Amniotic epithelial cell (primary cell): ENCODE measurements at regions not wholly inside any gene's neighbourhood (a gene's known extent, or its start where the extent isn't known, plus 50 kb on each side); places are given as distances from the start of the nearest gene placed in this dataset.
"Not testable (repeated sequence)": the region's sequence is repeated elsewhere in the genome, so short reads cannot be mapped to it uniquely, and the experiment has no call there.

Experiments
- DNase-seq: peaks from one replicate; pipeline ENCODE4 v3.0.0-alpha.2; 2010; ENCODE audit warnings: low read depth

- no peak for DNase-seq
These were observed 1354.6 kb upstream of the NRXN1 start for GRCh38 chr2:52386433-52387030.

- DNase-seq, result no peak
These were observed 1351.6 kb upstream of the NRXN1 start for GRCh38 chr2:52383541-52383940.

DNA sequence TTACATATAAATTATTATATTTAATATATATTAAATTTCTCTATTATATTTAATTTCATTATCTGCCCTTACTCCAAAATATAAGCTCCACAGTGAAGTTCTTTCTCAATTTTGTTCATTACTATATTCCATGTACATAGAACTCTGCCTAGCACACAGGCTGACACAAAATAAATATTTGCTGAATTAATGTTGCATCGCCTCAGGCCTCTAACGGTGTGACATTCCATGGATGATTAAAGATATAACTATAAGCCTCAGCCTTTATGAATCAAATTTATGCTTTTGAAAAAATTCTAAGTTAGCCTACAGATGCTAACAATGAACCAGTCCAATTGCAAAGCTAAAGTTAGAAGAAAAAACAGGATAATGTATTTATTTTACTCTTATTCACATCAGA is 1337.2 kb upstream of the NRXN1 start:
- DNase-seq, result no peak

DNA sequence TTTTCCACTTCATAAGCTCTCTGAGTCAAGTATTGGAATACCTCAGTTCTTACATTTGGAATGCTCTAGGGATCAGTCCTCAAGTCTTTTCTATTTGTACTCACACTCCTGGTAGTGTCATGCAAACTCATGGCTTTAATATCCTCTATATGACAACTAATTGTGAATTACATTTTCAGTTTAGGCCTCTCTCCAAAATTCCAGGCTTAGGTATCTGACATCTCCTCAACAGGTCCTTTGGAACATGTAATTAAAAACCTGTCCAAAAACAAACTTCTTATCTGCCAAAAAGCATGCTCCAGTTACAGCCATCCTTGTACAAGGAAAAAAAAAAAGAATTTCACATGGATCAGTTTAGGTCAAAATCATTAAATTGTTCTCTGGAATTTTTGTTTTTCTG is 1336.2 kb upstream of the NRXN1 start:
- no peak for DNase-seq

DNA sequence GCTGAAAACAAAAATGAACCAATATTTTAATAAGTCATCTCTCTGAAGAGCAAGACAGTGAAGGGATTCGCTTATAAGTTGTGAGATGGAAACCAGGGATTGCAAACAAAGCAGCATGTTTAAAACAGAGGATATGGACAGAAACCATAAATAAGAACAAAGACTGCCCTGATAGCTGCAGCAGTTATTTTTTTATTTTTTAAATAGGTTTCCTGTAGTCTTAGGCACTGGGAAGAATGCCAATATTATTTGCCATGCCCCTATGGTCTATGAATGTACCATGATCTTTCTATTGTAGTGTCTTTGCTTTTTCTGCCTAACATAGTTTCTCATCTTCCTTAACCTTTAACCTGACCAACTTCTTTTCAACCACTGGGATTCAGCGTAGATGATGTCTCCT is 1334.0 kb upstream of the NRXN1 start:
- no peak for DNase-seq

GRCh38 chr2:52356556-52356955 is 1324.6 kb upstream of the NRXN1 start:
- peak; percentile 14 for DNase-seq

- no peak for DNase-seq
These were observed 1315.4 kb upstream of the NRXN1 start for GRCh38 chr2:52347292-52347691.

- DNase-seq, result no peak
These were observed 1313.7 kb upstream of the NRXN1 start for GRCh38 chr2:52345676-52346075.

DNA sequence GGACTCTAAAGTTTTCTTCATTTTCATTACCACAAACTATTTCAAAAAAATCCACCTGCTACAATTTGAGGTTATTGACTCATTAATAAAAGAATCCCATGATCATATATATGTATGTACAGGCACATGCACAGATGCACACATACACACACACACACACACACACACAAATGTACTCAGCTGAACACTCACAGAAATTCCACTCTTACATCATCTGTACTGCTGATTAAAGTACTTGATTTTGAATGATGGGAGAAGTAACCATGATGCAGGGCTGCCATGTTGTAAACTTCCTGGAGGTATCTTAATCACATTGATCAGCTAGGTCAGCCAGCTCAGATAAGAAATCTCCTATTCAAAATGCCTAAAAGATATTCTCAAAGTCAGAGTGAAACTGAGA is 1313.2 kb upstream of the NRXN1 start:
- DNase-seq, result peak; percentile 52

DNA sequence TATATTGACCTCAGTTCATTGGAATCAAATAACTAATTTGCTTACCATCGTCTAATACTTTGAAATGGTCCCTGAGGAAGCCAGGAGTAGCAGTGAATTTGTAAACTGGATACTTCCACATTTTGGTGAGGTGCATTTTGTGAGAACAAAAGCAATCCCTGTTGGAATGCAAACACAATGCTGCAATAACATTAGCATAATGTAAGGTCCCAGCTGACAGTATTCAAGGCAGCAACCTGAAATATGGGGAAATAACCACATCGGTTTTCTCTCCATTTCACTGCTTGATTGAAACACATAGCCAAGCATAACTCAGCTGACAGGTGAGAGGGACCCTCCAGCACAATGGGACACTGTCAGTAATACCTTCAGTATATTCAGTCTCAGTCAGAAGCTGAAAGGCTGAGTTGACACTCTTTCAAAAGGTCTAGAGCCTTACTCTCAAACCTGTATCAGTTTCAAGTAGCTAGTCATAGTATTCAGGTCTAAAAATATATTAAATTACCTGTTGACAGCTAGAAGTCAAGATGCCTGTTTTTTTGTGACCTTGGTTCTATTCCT is 1311.9 kb upstream of the NRXN1 start:
- DNase-seq, result no peak

GRCh38 chr2:52343010-52343409 is 1311.1 kb upstream of the NRXN1 start:
- no peak for DNase-seq

DNA sequence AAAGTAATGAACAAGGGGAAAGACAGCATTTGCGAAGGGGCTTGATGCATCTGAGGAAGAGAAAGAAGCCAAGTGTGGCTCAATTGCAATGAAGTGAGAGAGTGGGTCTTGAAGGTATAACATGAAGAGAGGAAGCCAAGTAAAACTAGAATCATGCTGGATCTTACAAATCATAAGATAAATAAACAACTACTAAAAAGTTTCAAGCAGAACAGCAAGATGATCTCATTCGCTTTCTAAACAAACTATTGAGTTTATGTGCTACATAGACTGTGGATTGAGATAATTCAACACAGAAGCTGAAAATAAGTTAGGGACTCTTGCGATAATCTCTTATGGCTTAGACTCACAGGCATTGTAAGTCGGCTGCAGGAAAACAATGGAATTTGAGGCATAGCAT is 1310.5 kb upstream of the NRXN1 start:
- DNase-seq, result no peak

- no peak for DNase-seq
These were observed 1309.8 kb upstream of the NRXN1 start for GRCh38 chr2:52341732-52342131.

- peak; percentile 6 for DNase-seq
These were observed 1308.2 kb upstream of the NRXN1 start for GRCh38 chr2:52340171-52340570.

DNA sequence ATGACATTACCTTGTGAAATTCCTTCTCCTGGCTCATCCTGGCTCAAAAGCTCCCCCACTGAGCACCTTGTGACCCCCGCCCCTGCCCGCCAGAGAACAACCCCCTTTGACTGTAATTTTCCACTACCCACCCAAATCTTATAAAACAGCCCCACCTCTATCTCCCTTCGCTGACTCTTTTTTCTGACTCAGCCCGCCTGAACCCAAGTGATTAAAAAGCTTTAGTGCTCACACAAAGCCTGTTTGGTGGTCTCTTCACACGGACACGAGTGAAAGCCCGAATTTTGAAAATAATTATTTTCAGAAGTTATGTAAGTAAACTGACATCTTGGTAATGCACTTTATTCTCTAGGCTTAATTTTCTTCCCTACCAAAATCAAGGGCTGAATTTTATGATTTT is 1305.9 kb upstream of the NRXN1 start:
- DNase-seq, result not testable (repeated sequence)

- peak; percentile 66 for DNase-seq
These were observed 1305.0 kb upstream of the NRXN1 start for GRCh38 chr2:52336951-52337350.

GRCh38 chr2:52335727-52336126 is 1303.8 kb upstream of the NRXN1 start:
- DNase-seq, result no peak

GRCh38 chr2:52334185-52334584 is 1302.3 kb upstream of the NRXN1 start:
- no peak for DNase-seq

- DNase-seq, result no peak
These were observed 1295.7 kb upstream of the NRXN1 start for GRCh38 chr2:52327641-52328040.

GRCh38 chr2:52314231-52314630 is 1282.3 kb upstream of the NRXN1 start:
- no peak for DNase-seq

DNA sequence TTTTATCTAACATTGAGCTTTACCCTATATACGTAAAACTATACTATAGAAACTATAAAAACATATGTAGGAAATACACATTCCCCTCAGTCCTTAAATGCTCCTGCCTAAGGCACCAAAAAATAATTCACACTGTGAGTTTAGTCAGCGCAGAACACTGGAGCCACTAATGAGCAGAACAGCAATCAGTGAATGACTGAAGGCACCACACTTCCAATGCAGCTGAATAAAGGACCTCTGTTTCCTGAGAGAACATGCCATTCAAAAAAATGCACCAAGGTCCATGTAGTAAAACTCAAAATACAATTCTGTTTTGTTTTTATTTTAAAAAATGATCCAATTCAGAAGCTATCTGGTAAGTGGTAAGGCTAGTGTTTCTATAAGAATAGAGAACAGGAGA is 1280.6 kb upstream of the NRXN1 start:
- no peak for DNase-seq

GRCh38 chr2:52311862-52312261 is 1279.9 kb upstream of the NRXN1 start:
- no peak for DNase-seq

DNA sequence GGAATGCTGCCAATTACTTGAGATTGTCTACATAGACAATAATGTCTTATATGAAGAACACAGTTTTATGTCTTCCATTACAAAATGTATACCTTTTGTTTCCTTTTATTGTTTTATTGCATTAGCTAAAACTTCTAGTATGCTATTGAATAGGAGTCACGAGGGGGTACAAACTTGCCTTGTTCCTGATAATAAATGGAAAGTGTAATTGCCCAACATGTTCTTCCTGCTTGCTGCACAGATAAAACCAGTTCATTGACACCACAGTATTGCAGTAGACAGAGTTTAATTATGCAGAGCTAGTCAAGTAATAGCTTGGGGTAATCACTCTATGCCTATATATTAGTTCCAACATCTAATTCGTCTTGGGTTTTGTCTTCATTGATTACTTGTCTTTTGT is 1276.2 kb upstream of the NRXN1 start:
- no peak for DNase-seq

DNA sequence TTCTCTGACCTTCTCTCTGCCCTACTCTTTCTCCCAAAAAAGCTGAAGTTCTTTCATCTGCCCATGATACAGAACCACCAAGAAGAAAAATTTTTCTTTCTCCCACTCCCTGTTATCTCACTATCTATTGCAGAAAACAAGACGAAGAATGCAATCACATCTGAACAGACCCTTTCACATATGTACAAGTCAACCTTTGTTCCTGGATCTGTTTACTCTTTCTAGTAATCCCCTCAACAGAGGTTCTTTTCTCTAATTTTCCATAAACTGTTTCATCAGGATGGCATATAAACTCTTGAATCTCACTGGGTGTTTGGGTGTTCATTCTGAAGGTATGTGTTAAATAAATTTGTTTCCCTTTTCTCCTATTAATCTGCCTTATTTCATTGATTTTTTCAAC is 1262.7 kb upstream of the NRXN1 start:
- DNase-seq, result no peak
